ENCODE measurements at regions not wholly inside any gene's neighbourhood (a gene's known extent, or its start where the extent isn't known, plus 50 kb on each side); places are given as distances from the start of the nearest gene placed in this dataset.

- DNase-seq = no peak
- 48 to 62% methylated on average over 2 of the region's 2 CpGs for WGBS, 2 donors
Measured at GRCh38 chr3:158909870-158910269, 108.0 kb downstream of the MFSD1 start.

DNA sequence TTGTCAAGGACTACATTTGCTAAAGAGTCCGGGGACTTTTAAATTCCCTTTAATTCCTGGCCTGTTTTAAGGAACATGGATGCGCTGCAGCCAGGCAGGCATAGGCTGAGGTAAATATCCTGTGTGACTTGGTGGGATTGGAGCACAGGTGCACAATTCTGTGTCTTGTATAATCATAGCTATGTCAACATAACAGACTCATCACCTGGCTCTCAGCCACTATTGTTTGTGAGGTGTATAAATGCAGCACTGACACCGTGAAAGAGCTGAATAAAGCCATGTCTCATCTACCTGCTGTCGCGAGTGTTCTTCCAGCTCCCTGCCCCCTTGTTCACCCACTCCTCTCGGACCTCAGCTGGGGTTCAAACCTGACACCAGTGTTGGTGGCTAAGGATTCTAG lies 109.7 kb downstream of the MFSD1 start:
- 86 to 89% methylated on average over 6 of the region's 6 CpGs for WGBS, 2 donors
- ATAC-seq (ENCODE audit: insufficient read depth, low FRiP score) (no peak), DNase-seq (no peak)
- H3K9me3 ChIP-seq (ENCODE audit: control insufficient read depth in 4 of 4, insufficient read depth in 3 of 4, low read length in 3 of 4) = no peaks in the 10 kb centered on the region
- H3K27ac ChIP-seq (ENCODE audit: low read depth in 1 of 2, low read length in 1 of 2) = no peak overlapping the region
- H3K4me1 ChIP-seq (ENCODE audit: control insufficient read depth in 5 of 5, insufficient read depth in 5 of 5, low read length in 5 of 5) = no peaks in the 10 kb centered on the region
- no peak for TF ChIP-seq CTCF (IDR thresholded peaks at IDR 0.05; ENCODE audit: control extremely low read depth, extremely low read depth)
- H3K9ac ChIP-seq (ENCODE audit: insufficient read depth in 1 of 2, low read length in 2 of 2) = no peak overlapping the region
- H3K27me3 ChIP-seq (ENCODE audit: control insufficient read depth in 3 of 3, insufficient read depth in 3 of 3, low read length in 2 of 3) = no peaks in the 10 kb centered on the region
- H3K4me3 ChIP-seq = no peak overlapping the region
- H3K36me3 ChIP-seq (ENCODE audit: control insufficient read depth in 4 of 4, insufficient read depth in 4 of 4, low read length in 4 of 4) = no peaks in the 10 kb centered on the region

More at GRCh38 chr3:158909870-158910269, 108.0 kb downstream of the MFSD1 start:
- Histone ChIP-seq H3K36me3 (ENCODE audit: control insufficient read depth in 4 of 4, insufficient read depth in 4 of 4, low read length in 4 of 4) (no peaks in the 10 kb centered on the region), H3K27ac (ENCODE audit: low read depth in 1 of 2, low read length in 1 of 2) (no peak overlapping the region), H3K4me1 (ENCODE audit: control insufficient read depth in 5 of 5, insufficient read depth in 5 of 5, low read length in 5 of 5) (no peaks in the 10 kb centered on the region), H3K9ac (ENCODE audit: insufficient read depth in 1 of 2, low read length in 2 of 2) (no peak overlapping the region), H3K27me3 (ENCODE audit: control insufficient read depth in 3 of 3, insufficient read depth in 3 of 3, low read length in 2 of 3) (no peaks in the 10 kb centered on the region), H3K9me3 (ENCODE audit: control insufficient read depth in 4 of 4, insufficient read depth in 3 of 4, low read length in 3 of 4) (no peaks in the 10 kb centered on the region), H3K4me3 (no peak overlapping the region)
- no peak for TF ChIP-seq CTCF (IDR thresholded peaks at IDR 0.05; ENCODE audit: control extremely low read depth, extremely low read depth)
- ATAC-seq (ENCODE audit: insufficient read depth, low FRiP score) = no peak

DNA sequence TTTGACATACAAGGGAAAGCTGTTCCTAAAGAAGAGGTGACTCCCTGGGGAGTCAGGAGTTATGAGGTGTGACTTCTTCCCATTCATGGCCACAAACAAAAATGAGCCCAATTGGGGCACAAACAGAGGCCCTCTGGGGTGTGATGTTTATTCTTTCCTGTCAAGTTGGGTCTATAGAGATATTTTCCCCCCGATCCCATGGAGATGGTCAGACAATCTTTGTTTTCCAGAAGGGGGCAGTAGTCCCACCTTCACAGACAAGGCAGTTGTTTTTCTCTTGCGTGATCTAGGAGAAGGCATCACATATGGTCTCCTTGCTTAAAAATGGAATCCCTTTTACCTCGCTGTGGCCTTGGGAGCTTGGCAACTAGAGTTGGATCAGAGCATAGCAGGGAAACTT lies 110.3 kb downstream of the MFSD1 start:
- H3K4me3 ChIP-seq = no peak overlapping the region
- no peak overlapping the region for H3K9ac ChIP-seq (ENCODE audit: insufficient read depth in 1 of 2, low read length in 2 of 2)
- H3K9me3 ChIP-seq (ENCODE audit: control insufficient read depth in 4 of 4, insufficient read depth in 3 of 4, low read length in 3 of 4) = no peaks in the 10 kb centered on the region
- no peak for DNase-seq
- H3K4me1 ChIP-seq (ENCODE audit: control insufficient read depth in 5 of 5, insufficient read depth in 5 of 5, low read length in 5 of 5) = no peaks in the 10 kb centered on the region
- H3K36me3 ChIP-seq (ENCODE audit: control insufficient read depth in 4 of 4, insufficient read depth in 4 of 4, low read length in 4 of 4) = no peaks in the 10 kb centered on the region
- no peak for TF ChIP-seq CTCF (IDR thresholded peaks at IDR 0.05; ENCODE audit: control extremely low read depth, extremely low read depth)
- 78% methylated on average over 3 of the region's 3 CpGs for WGBS, 2 donors
- H3K27me3 ChIP-seq (ENCODE audit: control insufficient read depth in 3 of 3, insufficient read depth in 3 of 3, low read length in 2 of 3) = no peaks in the 10 kb centered on the region
- no peak for ATAC-seq (ENCODE audit: insufficient read depth, low FRiP score)
- no peak overlapping the region for H3K27ac ChIP-seq (ENCODE audit: low read depth in 1 of 2, low read length in 1 of 2)

DNA sequence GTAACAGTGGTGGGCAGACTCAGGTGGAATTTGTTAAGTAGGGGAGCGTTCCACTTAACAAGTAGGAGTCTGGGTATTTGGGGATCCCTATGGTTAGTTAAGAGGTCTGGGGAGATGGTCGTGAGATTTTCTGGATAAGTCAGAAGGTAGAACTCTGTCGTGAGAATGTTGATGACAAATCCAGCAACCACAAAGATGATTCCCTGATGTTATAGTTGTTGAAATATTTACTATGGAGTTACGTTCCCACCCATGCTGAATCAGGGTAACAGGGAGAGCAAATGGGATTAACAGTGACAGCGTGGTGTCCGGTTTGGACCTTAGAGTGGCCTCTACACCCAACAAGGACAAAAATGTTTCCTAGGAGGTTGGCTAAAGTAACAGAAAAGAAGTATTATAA lies 110.8 kb downstream of the MFSD1 start:
- no peak for TF ChIP-seq CTCF (IDR thresholded peaks at IDR 0.05; ENCODE audit: control extremely low read depth, extremely low read depth)
- 89 to 92% methylated on average over 6 of the region's 6 CpGs for WGBS, 2 donors
- Histone ChIP-seq H3K27me3 (ENCODE audit: control insufficient read depth in 3 of 3, insufficient read depth in 3 of 3, low read length in 2 of 3) (no peaks in the 10 kb centered on the region), H3K4me1 (ENCODE audit: control insufficient read depth in 5 of 5, insufficient read depth in 5 of 5, low read length in 5 of 5) (no peaks in the 10 kb centered on the region), H3K9ac (ENCODE audit: insufficient read depth in 1 of 2, low read length in 2 of 2) (no peak overlapping the region), H3K4me3 (no peak overlapping the region), H3K27ac (ENCODE audit: low read depth in 1 of 2, low read length in 1 of 2) (no peak overlapping the region), H3K9me3 (ENCODE audit: control insufficient read depth in 4 of 4, insufficient read depth in 3 of 4, low read length in 3 of 4) (no peaks in the 10 kb centered on the region), H3K36me3 (ENCODE audit: control insufficient read depth in 4 of 4, insufficient read depth in 4 of 4, low read length in 4 of 4) (no peaks in the 10 kb centered on the region)
- ATAC-seq (ENCODE audit: insufficient read depth, low FRiP score) (no peak), DNase-seq (no peak)
